ENCODE measurements at regions not wholly inside any gene's neighbourhood (a gene's known extent, or its start where the extent isn't known, plus 50 kb on each side); places are given as distances from the start of the nearest gene placed in this dataset.

DNA sequence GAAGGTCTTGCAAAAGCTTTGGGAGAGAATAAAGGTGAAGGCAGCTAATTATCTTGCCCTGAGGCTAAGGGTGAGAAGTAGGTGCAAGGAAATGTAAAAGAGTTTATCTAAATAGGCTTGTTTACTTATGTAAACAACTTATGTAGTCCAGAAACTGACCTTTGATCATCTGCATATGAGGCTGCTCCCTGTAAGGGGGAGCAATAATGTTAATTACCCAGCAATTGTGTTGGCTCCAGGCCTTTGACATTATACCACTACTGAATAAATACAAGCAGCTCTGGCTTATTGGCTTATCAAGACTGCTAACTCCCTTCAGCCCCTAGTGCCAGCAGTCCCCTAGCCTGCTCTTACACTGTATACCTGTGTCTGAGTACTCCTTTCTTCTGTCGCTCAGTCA lies 303.7 kb upstream of the GNPDA2 start:
- no peaks in the 10 kb centered on the region for H4K20me1 ChIP-seq (ENCODE audit: control insufficient read depth, extremely low read depth, insufficient read depth, low read length)
- H3K27me3 ChIP-seq (ENCODE audit: control insufficient read depth, insufficient read depth, low read length) = no peaks in the 10 kb centered on the region
- no peak overlapping the region for H3K4me2 ChIP-seq (ENCODE audit: extremely low read depth, insufficient read depth, low read length)
- H3K9ac ChIP-seq (ENCODE audit: insufficient read depth, low read length) = no peak overlapping the region
- no peaks in the 10 kb centered on the region for H3K36me3 ChIP-seq (ENCODE audit: control insufficient read depth, insufficient read depth, low read length)
- no peak overlapping the region for H3K27ac ChIP-seq (ENCODE audit: insufficient read depth, low read length)
- no peaks in the 10 kb centered on the region for H3K9me3 ChIP-seq (ENCODE audit: control insufficient read depth, insufficient read depth, low read depth, low read length)
- H3K79me2 ChIP-seq (ENCODE audit: control insufficient read depth, insufficient read depth, low read length) = no peaks in the 10 kb centered on the region
- no peak overlapping the region for H2AFZ ChIP-seq (ENCODE audit: low read length)
- no peak overlapping the region for H3K4me3 ChIP-seq (replicated peaks in 1 of 4; ENCODE audit: control extremely low read depth in 1 of 4, insufficient read depth in 1 of 4, low read depth in 3 of 4, low read length in 4 of 4)
- H3K4me1 ChIP-seq (ENCODE audit: control insufficient read depth, extremely low read depth, insufficient read depth, low read length) = no peaks in the 10 kb centered on the region
- DNase-seq (ENCODE audit: low read depth in 2 of 2) = no peak
- TF ChIP-seq, protein P1, sequence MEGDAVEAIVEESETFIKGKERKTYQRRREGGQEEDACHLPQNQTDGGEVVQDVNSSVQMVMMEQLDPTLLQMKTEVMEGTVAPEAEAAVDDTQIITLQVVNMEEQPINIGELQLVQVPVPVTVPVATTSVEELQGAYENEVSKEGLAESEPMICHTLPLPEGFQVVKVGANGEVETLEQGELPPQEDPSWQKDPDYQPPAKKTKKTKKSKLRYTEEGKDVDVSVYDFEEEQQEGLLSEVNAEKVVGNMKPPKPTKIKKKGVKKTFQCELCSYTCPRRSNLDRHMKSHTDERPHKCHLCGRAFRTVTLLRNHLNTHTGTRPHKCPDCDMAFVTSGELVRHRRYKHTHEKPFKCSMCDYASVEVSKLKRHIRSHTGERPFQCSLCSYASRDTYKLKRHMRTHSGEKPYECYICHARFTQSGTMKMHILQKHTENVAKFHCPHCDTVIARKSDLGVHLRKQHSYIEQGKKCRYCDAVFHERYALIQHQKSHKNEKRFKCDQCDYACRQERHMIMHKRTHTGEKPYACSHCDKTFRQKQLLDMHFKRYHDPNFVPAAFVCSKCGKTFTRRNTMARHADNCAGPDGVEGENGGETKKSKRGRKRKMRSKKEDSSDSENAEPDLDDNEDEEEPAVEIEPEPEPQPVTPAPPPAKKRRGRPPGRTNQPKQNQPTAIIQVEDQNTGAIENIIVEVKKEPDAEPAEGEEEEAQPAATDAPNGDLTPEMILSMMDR (conservative IDR thresholded peaks at IDR 0.05 in 1 of 2, IDR thresholded peaks at IDR 0.05 in 1 of 2; ENCODE audit: low read depth in 1 of 2, low read length in 2 of 2) = no peak
- TF ChIP-seq EZH2 (IDR thresholded peaks at IDR 0.05; ENCODE audit: low read length, missing control alignments) = no peak

DNA sequence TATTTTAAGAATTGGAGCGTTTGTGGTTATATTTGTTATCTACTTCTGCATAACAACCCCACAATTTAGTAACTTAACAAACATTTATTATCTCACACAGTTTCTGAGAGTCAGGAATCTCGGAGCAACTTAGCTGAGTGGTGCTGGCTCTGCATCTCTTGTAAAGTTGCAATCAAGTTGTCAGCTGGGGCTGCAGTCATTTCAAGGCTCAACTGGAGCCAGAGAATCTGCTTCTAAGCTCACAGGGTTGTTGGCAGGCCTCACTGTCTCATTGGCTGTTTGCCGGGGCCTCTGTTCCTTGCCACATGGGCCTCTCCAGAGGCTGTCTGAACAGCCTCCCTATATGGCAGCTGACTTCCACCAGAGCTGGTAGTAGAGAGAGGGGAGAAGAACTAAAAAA lies 281.2 kb upstream of the GNPDA2 start:
- no peak for TF ChIP-seq EZH2 (IDR thresholded peaks at IDR 0.05; ENCODE audit: low read length, missing control alignments)
- TF ChIP-seq, protein P1 (conservative IDR thresholded peaks at IDR 0.05 in 1 of 2, IDR thresholded peaks at IDR 0.05 in 1 of 2; ENCODE audit: low read depth in 1 of 2, low read length in 2 of 2) = no peak
- H2AFZ ChIP-seq (ENCODE audit: low read length) = no peak overlapping the region
- no peak overlapping the region for H3K27ac ChIP-seq (ENCODE audit: insufficient read depth, low read length)
- no peaks in the 10 kb centered on the region for H3K27me3 ChIP-seq (ENCODE audit: control insufficient read depth, insufficient read depth, low read length)
- no peak overlapping the region for H3K4me3 ChIP-seq (replicated peaks in 1 of 4; ENCODE audit: control extremely low read depth in 1 of 4, insufficient read depth in 1 of 4, low read depth in 3 of 4, low read length in 4 of 4)
- H3K9ac ChIP-seq (ENCODE audit: insufficient read depth, low read length) = no peak overlapping the region
- no peaks in the 10 kb centered on the region for H3K36me3 ChIP-seq (ENCODE audit: control insufficient read depth, insufficient read depth, low read length)
- no peak overlapping the region for H3K4me2 ChIP-seq (ENCODE audit: extremely low read depth, insufficient read depth, low read length)
- H3K9me3 ChIP-seq (ENCODE audit: control insufficient read depth, insufficient read depth, low read depth, low read length) = no peaks in the 10 kb centered on the region
- DNase-seq (ENCODE audit: low read depth in 2 of 2) = no peak
- H3K79me2 ChIP-seq (ENCODE audit: control insufficient read depth, insufficient read depth, low read length) = no peaks in the 10 kb centered on the region
- no peaks in the 10 kb centered on the region for H3K4me1 ChIP-seq (ENCODE audit: control insufficient read depth, extremely low read depth, insufficient read depth, low read length)
- no peaks in the 10 kb centered on the region for H4K20me1 ChIP-seq (ENCODE audit: control insufficient read depth, extremely low read depth, insufficient read depth, low read length)

DNA sequence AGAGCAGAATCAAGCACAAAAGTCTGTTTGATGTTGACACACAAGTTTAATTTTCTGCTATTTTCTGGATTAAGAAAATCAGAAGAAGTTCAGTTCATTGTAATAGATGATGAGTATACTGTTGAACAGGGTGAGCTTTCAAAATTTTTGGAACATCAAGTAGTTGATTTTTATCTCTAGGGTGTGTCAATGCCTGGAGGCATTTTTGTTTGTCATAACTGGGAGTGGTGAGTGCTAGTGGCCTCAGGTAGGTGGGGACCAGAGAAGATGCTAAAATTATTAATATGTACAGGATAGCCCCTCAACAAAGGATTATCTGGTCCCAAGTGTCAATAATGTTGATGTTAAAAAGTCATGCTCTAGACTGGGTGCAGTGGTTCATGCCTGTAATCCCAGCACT lies 279.7 kb upstream of the GNPDA2 start:
- no peaks in the 10 kb centered on the region for H3K4me1 ChIP-seq (ENCODE audit: control insufficient read depth, extremely low read depth, insufficient read depth, low read length)

More for the DNA sequence above, 279.7 kb upstream of the GNPDA2 start:
- TF ChIP-seq EZH2 (IDR thresholded peaks at IDR 0.05; ENCODE audit: low read length, missing control alignments) = no peak
- TF ChIP-seq, protein P1 (conservative IDR thresholded peaks at IDR 0.05 in 1 of 2, IDR thresholded peaks at IDR 0.05 in 1 of 2; ENCODE audit: low read depth in 1 of 2, low read length in 2 of 2) = no peak
- H3K9me3 ChIP-seq (ENCODE audit: control insufficient read depth, insufficient read depth, low read depth, low read length) = no peaks in the 10 kb centered on the region
- H3K79me2 ChIP-seq (ENCODE audit: control insufficient read depth, insufficient read depth, low read length) = no peaks in the 10 kb centered on the region
- no peaks in the 10 kb centered on the region for H3K27me3 ChIP-seq (ENCODE audit: control insufficient read depth, insufficient read depth, low read length)
- no peaks in the 10 kb centered on the region for H3K36me3 ChIP-seq (ENCODE audit: control insufficient read depth, insufficient read depth, low read length)
- no peak overlapping the region for H3K4me2 ChIP-seq (ENCODE audit: extremely low read depth, insufficient read depth, low read length)
- H2AFZ ChIP-seq (ENCODE audit: low read length) = no peak overlapping the region
- no peak for DNase-seq (ENCODE audit: low read depth in 2 of 2)
- H3K9ac ChIP-seq (ENCODE audit: insufficient read depth, low read length) = no peak overlapping the region
- no peak overlapping the region for H3K4me3 ChIP-seq (replicated peaks in 1 of 4; ENCODE audit: control extremely low read depth in 1 of 4, insufficient read depth in 1 of 4, low read depth in 3 of 4, low read length in 4 of 4)
- H3K27ac ChIP-seq (ENCODE audit: insufficient read depth, low read length) = no peak overlapping the region
- H4K20me1 ChIP-seq (ENCODE audit: control insufficient read depth, extremely low read depth, insufficient read depth, low read length) = no peaks in the 10 kb centered on the region

All from fibroblast of lung (primary cell).